ENCODE measurements at regions not wholly inside any gene's neighbourhood (a gene's known extent, or its start where the extent isn't known, plus 50 kb on each side); places are given as distances from the start of the nearest gene placed in this dataset.

GRCh38 chr13:93023929-93024328, 202.7 kb upstream of the GPC6 start:
- DNase-seq = no peak
- TF ChIP-seq CTCF (IDR thresholded peaks at IDR 0.05; ENCODE audit: low read depth, low read length) = no peak
- H3K9me3 ChIP-seq = no peaks in the 10 kb centered on the region
- no peaks in the 10 kb centered on the region for H3K4me1 ChIP-seq
- no peaks in the 10 kb centered on the region for H3K36me3 ChIP-seq
- H3K27me3 ChIP-seq = no peaks in the 10 kb centered on the region
- H3K4me3 ChIP-seq (ENCODE audit: low read depth, low read length) = no peak overlapping the region

- H3K4me3 ChIP-seq (ENCODE audit: low read depth, low read length) = no peak overlapping the region
- no peak for DNase-seq
- no peak for TF ChIP-seq CTCF (IDR thresholded peaks at IDR 0.05; ENCODE audit: low read depth, low read length)
- no peaks in the 10 kb centered on the region for H3K27me3 ChIP-seq
- H3K36me3 ChIP-seq = no peaks in the 10 kb centered on the region
- H3K4me1 ChIP-seq = no peaks in the 10 kb centered on the region
- no peaks in the 10 kb centered on the region for H3K9me3 ChIP-seq
These were observed 200.6 kb upstream of the GPC6 start for GRCh38 chr13:93025984-93026383.

- Histone ChIP-seq H3K4me3 (ENCODE audit: low read depth, low read length) (no peak overlapping the region), H3K27me3 (no peaks in the 10 kb centered on the region), H3K9me3 (no peaks in the 10 kb centered on the region), H3K36me3 (no peaks in the 10 kb centered on the region), H3K4me1 (no peaks in the 10 kb centered on the region)
- DNase-seq = no peak
- TF ChIP-seq CTCF (IDR thresholded peaks at IDR 0.05; ENCODE audit: low read depth, low read length) = no peak
These were observed 197.1 kb upstream of the GPC6 start for GRCh38 chr13:93029536-93029935.

GRCh38 chr13:93036380-93036779, 190.2 kb upstream of the GPC6 start:
- Histone ChIP-seq H3K27me3 (no peaks in the 10 kb centered on the region), H3K9me3 (no peaks in the 10 kb centered on the region), H3K36me3 (no peaks in the 10 kb centered on the region), H3K4me1 (no peaks in the 10 kb centered on the region), H3K4me3 (ENCODE audit: low read depth, low read length) (no peak overlapping the region)
- DNase-seq = no peak
- no peak for TF ChIP-seq CTCF (IDR thresholded peaks at IDR 0.05; ENCODE audit: low read depth, low read length)

- Histone ChIP-seq H3K4me3 (ENCODE audit: low read depth, low read length) (no peak overlapping the region), H3K9me3 (no peaks in the 10 kb centered on the region), H3K36me3 (no peaks in the 10 kb centered on the region), H3K4me1 (no peaks in the 10 kb centered on the region), H3K27me3 (no peaks in the 10 kb centered on the region)
- DNase-seq = no peak
- TF ChIP-seq CTCF (IDR thresholded peaks at IDR 0.05; ENCODE audit: low read depth, low read length) = no peak
These were observed 188.8 kb upstream of the GPC6 start for GRCh38 chr13:93037780-93038179.

GRCh38 chr13:93038187-93038586, 188.4 kb upstream of the GPC6 start:
- no peak for DNase-seq
- TF ChIP-seq CTCF (IDR thresholded peaks at IDR 0.05; ENCODE audit: low read depth, low read length) = no peak
- H3K36me3 ChIP-seq = no peaks in the 10 kb centered on the region
- no peaks in the 10 kb centered on the region for H3K9me3 ChIP-seq
- H3K4me1 ChIP-seq = no peaks in the 10 kb centered on the region
- H3K27me3 ChIP-seq = no peaks in the 10 kb centered on the region
- H3K4me3 ChIP-seq (ENCODE audit: low read depth, low read length) = no peak overlapping the region

All from BE2C (cell line).